ENCODE measurements at regions not wholly inside any gene's neighbourhood (a gene's known extent, or its start where the extent isn't known, plus 50 kb on each side); places are given as distances from the start of the nearest gene placed in this dataset.

- TF ChIP-seq CTCF (IDR thresholded peaks at IDR 0.05) (no peak), POLR2A (IDR thresholded peaks at IDR 0.05) (no peak)
These were observed 255.3 kb downstream of the SH3BP4 start for GRCh38 chr2:235206980-235207579.
